Peyer's patch (tissue), 4 donors: ENCODE measurements at regions not wholly inside any gene's neighbourhood (a gene's known extent, or its start where the extent isn't known, plus 50 kb on each side); places are given as distances from the start of the nearest gene placed in this dataset.

ENCODE experiments used
- POLR2A ChIP-seq, 2 donors: fragments of 450-650 bp; IDR thresholded peaks; one replicate each; pipeline ENCODE4 v1.5.1; 2017; ENCODE audit warnings: antibody characterized with exemption in 2 of 2, mild to moderate bottlenecking in 2 of 2, moderate library complexity in 2 of 2
- TF ChIP-seq, protein P1 (sequence below), 6 experiments: fragments of 450-650 bp in 4 of 6; fragments of 200-600 bp in 2 of 6; sonication (generic) in 1 of 6; IDR thresholded peaks; one replicate each; pipeline ENCODE4 v1.5.1; 2017 to 2019; ENCODE audit warnings: antibody characterized with exemption in 6 of 6, mild to moderate bottlenecking in 3 of 6, moderate library complexity in 1 of 6

DNA sequence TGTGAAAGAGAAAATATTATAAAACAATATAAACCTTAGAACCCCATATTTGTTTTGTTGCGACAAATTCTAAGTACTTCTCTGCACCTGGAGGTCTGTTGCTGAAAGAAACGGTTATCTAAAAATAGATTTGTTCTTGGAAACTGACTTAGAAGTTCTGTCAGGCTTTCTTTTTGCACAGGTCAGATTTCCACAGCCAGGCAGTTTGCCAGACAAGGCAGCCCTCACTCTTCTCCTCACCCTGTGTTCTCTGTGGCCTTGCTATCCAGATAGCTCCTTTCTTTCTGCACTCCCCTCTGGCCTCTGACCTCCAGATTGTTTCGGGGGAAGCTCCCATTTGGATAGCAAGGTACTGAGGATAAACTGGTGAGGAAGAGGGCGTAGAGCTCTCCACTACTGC is 413.3 kb upstream of the ONECUT1 start:
- TF ChIP-seq, protein P1, sequence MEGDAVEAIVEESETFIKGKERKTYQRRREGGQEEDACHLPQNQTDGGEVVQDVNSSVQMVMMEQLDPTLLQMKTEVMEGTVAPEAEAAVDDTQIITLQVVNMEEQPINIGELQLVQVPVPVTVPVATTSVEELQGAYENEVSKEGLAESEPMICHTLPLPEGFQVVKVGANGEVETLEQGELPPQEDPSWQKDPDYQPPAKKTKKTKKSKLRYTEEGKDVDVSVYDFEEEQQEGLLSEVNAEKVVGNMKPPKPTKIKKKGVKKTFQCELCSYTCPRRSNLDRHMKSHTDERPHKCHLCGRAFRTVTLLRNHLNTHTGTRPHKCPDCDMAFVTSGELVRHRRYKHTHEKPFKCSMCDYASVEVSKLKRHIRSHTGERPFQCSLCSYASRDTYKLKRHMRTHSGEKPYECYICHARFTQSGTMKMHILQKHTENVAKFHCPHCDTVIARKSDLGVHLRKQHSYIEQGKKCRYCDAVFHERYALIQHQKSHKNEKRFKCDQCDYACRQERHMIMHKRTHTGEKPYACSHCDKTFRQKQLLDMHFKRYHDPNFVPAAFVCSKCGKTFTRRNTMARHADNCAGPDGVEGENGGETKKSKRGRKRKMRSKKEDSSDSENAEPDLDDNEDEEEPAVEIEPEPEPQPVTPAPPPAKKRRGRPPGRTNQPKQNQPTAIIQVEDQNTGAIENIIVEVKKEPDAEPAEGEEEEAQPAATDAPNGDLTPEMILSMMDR (IDR thresholded peaks at IDR 0.05): no peak
- no peak for TF ChIP-seq POLR2A (IDR thresholded peaks at IDR 0.05)
